Panc1 (cell line): ENCODE measurements at regions not wholly inside any gene's neighbourhood (a gene's known extent, or its start where the extent isn't known, plus 50 kb on each side); places are given as distances from the start of the nearest gene placed in this dataset.

Source experiments
- ATAC-seq: fragments of 200-7000 bp; cut with Tn5 transposase; 2 replicates; pipeline ENCODE4 v1.9.1; 2020; ENCODE audit warnings: mild to moderate bottlenecking, moderate library complexity
- BruUV-seq: library from RNA; stranded (reverse); fragments of 400-500 nt; replicated peaks from 2 replicates; lab custom pipeline; 2021; lab: Mats Ljungman, UMichigan
- CTCF ChIA-PET: fragments of 300-600 bp; sonication (Branson Sonifier 250); formaldehyde crosslinking; loops from one replicate; lab custom pipeline; 2022; ENCODE audit warnings: antibody characterized with exemption; lab: Charles Lee
- POLR2A ChIA-PET: fragments of 300-600 bp; sonication (Branson Sonifier 250); formaldehyde crosslinking; loops from one replicate; lab custom pipeline; 2022; ENCODE audit warnings: antibody characterized with exemption; lab: Charles Lee
- DNase-seq: peaks from one replicate; pipeline ENCODE4 v3.0.0-alpha.2; 2010; ENCODE audit warnings: low read depth, low spot score
- H3K27ac ChIP-seq: 2 replicates; pipeline ENCODE4 v1.5.1; 2011; ENCODE audit warnings: mild to moderate bottlenecking, low read length, inconsistent platforms
- H3K27me3 ChIP-seq: fragments of 200-500 bp; sonication (Bioruptor generic); 2 replicates; pipeline ENCODE4 v1.6.0; 2014; ENCODE audit warnings: low read length, inconsistent platforms; ENCODE audit not compliant: control insufficient read depth, insufficient read depth
- H3K36me3 ChIP-seq: fragments of 200-500 bp; sonication (Bioruptor generic); 2 replicates; pipeline ENCODE4 v1.5.1; 2014; ENCODE audit warnings: inconsistent platforms, mild to moderate bottlenecking, low read length, moderate library complexity; ENCODE audit not compliant: control insufficient read depth, insufficient read depth
- H3K4me1 ChIP-seq: 2 replicates; pipeline ENCODE4 v1.5.1; 2011; ENCODE audit warnings: inconsistent platforms, mild to moderate bottlenecking, low read length, moderate library complexity; ENCODE audit not compliant: control insufficient read depth, insufficient read depth
- H3K4me3 ChIP-seq, 2 experiments: 2 replicates each; pipeline ENCODE4 v1.5.1; 2011 to 2012; ENCODE audit warnings: low read depth in 2 of 2, low read length in 2 of 2, mild to moderate bottlenecking in 2 of 2, inconsistent platforms in 1 of 2, moderate library complexity in 1 of 2
- H3K9me3 ChIP-seq: fragments of 200-500 bp; sonication (Bioruptor generic); 2 replicates; pipeline ENCODE4 v1.5.1; 2014; ENCODE audit warnings: low read depth, mild to moderate bottlenecking, inconsistent platforms, low read length, moderate library complexity; ENCODE audit not compliant: control insufficient read depth, insufficient read depth
- CTCF ChIP-seq: fragments of 450-650 bp; IDR thresholded peaks from 2 replicates; pipeline ENCODE4 v1.5.1; 2017; ENCODE audit warnings: mild to moderate bottlenecking
- POLR2AphosphoS5 ChIP-seq: IDR thresholded peaks from 2 replicates; pipeline ENCODE4 v1.6.1; 2012; ENCODE audit warnings: mild to moderate bottlenecking, low read depth, low read length, moderate library complexity
- REST ChIP-seq, 2 experiments: IDR thresholded peaks; 2 replicates each; pipeline ENCODE4 v1.6.1; 2011 to 2012; ENCODE audit warnings: low read depth in 2 of 2, control low read depth in 1 of 2, low read length in 1 of 2, mild to moderate bottlenecking in 1 of 2, moderate library complexity in 1 of 2; ENCODE audit not compliant: insufficient read depth in 1 of 2
- SIN3A ChIP-seq: IDR thresholded peaks from 2 replicates; pipeline ENCODE4 v1.6.1; 2012; ENCODE audit warnings: low read depth, mild to moderate bottlenecking, low read length, moderate library complexity, borderline replicate concordance; ENCODE audit not compliant: insufficient read depth
- TCF7L2 ChIP-seq: IDR thresholded peaks from 2 replicates; pipeline ENCODE4 v1.6.1; 2011; ENCODE audit warnings: mild to moderate bottlenecking, low read depth, low read length, inconsistent platforms
- in situ Hi-C: cut with HindIII; loops from 2 replicates; pipeline ENCODE4 v1.10.0; 2016; ENCODE audit warnings: low sequenced_read_pairs, low pct_unique_long_range_greater_than_20kb
- intact Hi-C: fragments of 100-400 bp; cut with micrococcal nuclease; formaldehyde crosslinking; loops from one replicate; pipeline ENCODE4 v1.10.0; 2022; ENCODE audit not compliant: unreplicated experiment

GRCh38 chr1:75083223-75083622 lies 51.0 kb upstream of the LHX8 start:
- H3K36me3 ChIP-seq = no peaks in the 10 kb centered on the region
- H3K27ac ChIP-seq = no peak overlapping the region
- H3K4me3 ChIP-seq = no peak overlapping the region
- BruUV-seq = no TSS peak
- ChIA-PET CTCF (no interaction called here), POLR2A (no interaction called here)
- H3K27me3 ChIP-seq = no peaks in the 10 kb centered on the region
- TF ChIP-seq SIN3A (no peak), REST (IDR thresholded peaks at IDR 0.05; ENCODE audit: insufficient read depth in 1 of 2, low read depth in 2 of 2, low read length in 1 of 2) (no peak), CTCF (no peak), TCF7L2 (no peak), POLR2AphosphoS5 (no peak)
- intact Hi-C loops = no loop called here
- H3K9me3 ChIP-seq = no peaks in the 10 kb centered on the region
- DNase-seq = no peak
- in situ Hi-C loops = no loop called here
- H3K4me1 ChIP-seq = no peaks in the 10 kb centered on the region
- no peak for ATAC-seq

GRCh38 chr1:75083848-75084514 lies 50.2 kb upstream of the LHX8 start:
- ChIA-PET CTCF (no interaction called here), POLR2A (no interaction called here)
- TF ChIP-seq POLR2AphosphoS5 (no peak), CTCF (no peak), SIN3A (no peak), REST (IDR thresholded peaks at IDR 0.05; ENCODE audit: insufficient read depth in 1 of 2, low read depth in 2 of 2, low read length in 1 of 2) (no peak), TCF7L2 (no peak)
- H3K4me1 ChIP-seq = no peaks in the 10 kb centered on the region
- H3K36me3 ChIP-seq = no peaks in the 10 kb centered on the region
- BruUV-seq = no TSS peak
- in situ Hi-C loops (no loop called here), intact Hi-C loops (no loop called here)
- H3K9me3 ChIP-seq = no peaks in the 10 kb centered on the region
- H3K27ac ChIP-seq = no peak overlapping the region
- H3K27me3 ChIP-seq = no peaks in the 10 kb centered on the region
- no peak overlapping the region for H3K4me3 ChIP-seq
- DNase-seq (no peak), ATAC-seq (no peak)
